Upper lobe of right lung (tissue), 1 donor: ENCODE measurements at regions not wholly inside any gene's neighbourhood (a gene's known extent, or its start where the extent isn't known, plus 50 kb on each side); places are given as distances from the start of the nearest gene placed in this dataset.

Experiments
- ATAC-seq: fragments of 200-7000 bp; cut with Tn5 transposase; one replicate; pipeline ENCODE4 v1.9.1; 2020; ENCODE audit warnings: mild to moderate bottlenecking, moderate library complexity
- DNase-seq: peaks from one replicate; pipeline ENCODE4 v3.0.0-alpha.2; 2020
- H3K27ac ChIP-seq: fragments of 200-600 bp; one replicate; pipeline ENCODE4 v1.8.0; 2022
- H3K27me3 ChIP-seq: fragments of 200-600 bp; one replicate; pipeline ENCODE4 v1.8.0; 2022; ENCODE audit warnings: mild to moderate bottlenecking
- H3K36me3 ChIP-seq: fragments of 200-600 bp; one replicate; pipeline ENCODE4 v1.8.0; 2022
- H3K4me1 ChIP-seq: fragments of 200-600 bp; one replicate; pipeline ENCODE4 v1.8.0; 2022
- H3K4me3 ChIP-seq: fragments of 200-600 bp; one replicate; pipeline ENCODE4 v1.8.0; 2022; ENCODE audit warnings: mild to moderate bottlenecking
- H3K9me3 ChIP-seq: fragments of 200-600 bp; one replicate; pipeline ENCODE4 v1.8.0; 2022
- CTCF ChIP-seq: fragments of 200-600 bp; IDR thresholded peaks from one replicate; pipeline ENCODE4 v1.8.0; 2022; ENCODE audit warnings: antibody characterized with exemption
- intact Hi-C: fragments of 100-400 bp; cut with DNase I; formaldehyde crosslinking; loops from one replicate; pipeline ENCODE4 v1.11.0; 2022
- donor health status: DM: no; HTN: yes; CAD: no; lungs with severe emphysema.

GRCh38 chr5:138659561-138659960 is 84.4 kb upstream of the HSPA9 start:
- Histone ChIP-seq H3K27me3 (no peaks in the 10 kb centered on the region), H3K36me3 (no peaks in the 10 kb centered on the region), H3K4me1 (peaks cover 3% of the 10 kb centered on the region), H3K27ac (no peak overlapping the region), H3K4me3 (no peak overlapping the region), H3K9me3 (no peaks in the 10 kb centered on the region)
- no peak for TF ChIP-seq CTCF
- intact Hi-C loops = no loop called here
- ATAC-seq (no peak), DNase-seq (no peak)

- Histone ChIP-seq H3K36me3 (no peaks in the 10 kb centered on the region), H3K4me1 (peaks cover 3% of the 10 kb centered on the region), H3K27ac (no peak overlapping the region), H3K27me3 (no peaks in the 10 kb centered on the region), H3K4me3 (no peak overlapping the region), H3K9me3 (no peaks in the 10 kb centered on the region)
- no peak for ATAC-seq
- intact Hi-C loops = no loop called here
- TF ChIP-seq CTCF = no peak
- DNase-seq = no peak
Observed at GRCh38 chr5:138659121-138659520, 83.9 kb upstream of the HSPA9 start.

GRCh38 chr5:138658676-138659075 is 83.5 kb upstream of the HSPA9 start:
- no peaks in the 10 kb centered on the region for H3K36me3 ChIP-seq
- H3K27ac ChIP-seq = no peak overlapping the region
- no peaks in the 10 kb centered on the region for H3K9me3 ChIP-seq
- DNase-seq (no peak), ATAC-seq (no peak)
- no peaks in the 10 kb centered on the region for H3K27me3 ChIP-seq
- H3K4me1 ChIP-seq = peaks cover 3% of the 10 kb centered on the region
- H3K4me3 ChIP-seq = no peak overlapping the region
- TF ChIP-seq CTCF = no peak
- intact Hi-C loops = no loop called here

- Histone ChIP-seq H3K27me3 (no peaks in the 10 kb centered on the region), H3K4me3 (no peak overlapping the region), H3K4me1 (no peaks in the 10 kb centered on the region), H3K9me3 (no peaks in the 10 kb centered on the region), H3K36me3 (no peaks in the 10 kb centered on the region), H3K27ac (no peak overlapping the region)
- DNase-seq (no peak), ATAC-seq (no peak)
- intact Hi-C loops = no loop called here
- TF ChIP-seq CTCF = no peak
Observed at GRCh38 chr5:138657360-138657759, 82.2 kb upstream of the HSPA9 start.

GRCh38 chr5:138656916-138657315 is 81.7 kb upstream of the HSPA9 start:
- H3K27me3 ChIP-seq = no peaks in the 10 kb centered on the region
- H3K4me3 ChIP-seq = no peak overlapping the region
- TF ChIP-seq CTCF = no peak
- H3K36me3 ChIP-seq = no peaks in the 10 kb centered on the region
- H3K27ac ChIP-seq = no peak overlapping the region
- DNase-seq (no peak), ATAC-seq (no peak)
- intact Hi-C loops = no loop called here
- no peaks in the 10 kb centered on the region for H3K9me3 ChIP-seq
- H3K4me1 ChIP-seq = no peaks in the 10 kb centered on the region

GRCh38 chr5:138655530-138656190 is 80.5 kb upstream of the HSPA9 start:
- no peaks in the 10 kb centered on the region for H3K27me3 ChIP-seq
- no peaks in the 10 kb centered on the region for H3K4me1 ChIP-seq
- intact Hi-C loops = no loop called here
- DNase-seq = no peak
- TF ChIP-seq CTCF = no peak
- H3K27ac ChIP-seq = no peak overlapping the region
- no peak overlapping the region for H3K4me3 ChIP-seq
- peak; percentile 31 for ATAC-seq
- no peaks in the 10 kb centered on the region for H3K36me3 ChIP-seq
- H3K9me3 ChIP-seq = no peaks in the 10 kb centered on the region
